ENCODE measurements at regions not wholly inside any gene's neighbourhood (a gene's known extent, or its start where the extent isn't known, plus 50 kb on each side); places are given as distances from the start of the nearest gene placed in this dataset.

GRCh38 chr12:13562915-13563742 is 366.6 kb downstream of the EMP1 start:
- TF ChIP-seq CTCF (IDR thresholded peaks at IDR 0.05) (no peak), POLR2A (IDR thresholded peaks at IDR 0.05) (no peak), POLR2AphosphoS5 (IDR thresholded peaks at IDR 0.05) (no peak)
